IPS-18a (cell line): ENCODE measurements at regions not wholly inside any gene's neighbourhood (a gene's known extent, or its start where the extent isn't known, plus 50 kb on each side); places are given as distances from the start of the nearest gene placed in this dataset.
A peak's percentile ranks its signal among the peaks of the same experiment; 100 is the strongest.

ENCODE experiments used
- H3K27ac ChIP-seq: one replicate; pipeline ENCODE4 v1.5.1; 2013; ENCODE audit warnings: low read length
- H3K27me3 ChIP-seq: one replicate; pipeline ENCODE4 v1.6.1; 2013; ENCODE audit warnings: mild to moderate bottlenecking, low read length; ENCODE audit not compliant: control insufficient read depth, insufficient read depth
- H3K36me3 ChIP-seq: one replicate; pipeline ENCODE4 v1.6.1; 2013; ENCODE audit warnings: low read depth, low read length; ENCODE audit not compliant: control insufficient read depth
- H3K4me1 ChIP-seq: one replicate; pipeline ENCODE4 v1.6.1; 2013; ENCODE audit warnings: low read depth, low read length; ENCODE audit not compliant: control insufficient read depth
- H3K4me3 ChIP-seq: one replicate; pipeline ENCODE4 v1.5.1; 2013; ENCODE audit warnings: low read length
- H3K9ac ChIP-seq: one replicate; pipeline ENCODE4 v1.6.1; 2013; ENCODE audit warnings: mild to moderate bottlenecking, low read length, moderate library complexity
- H3K9me3 ChIP-seq: one replicate; pipeline ENCODE4 v1.6.1; 2013; ENCODE audit warnings: low read depth, low read length; ENCODE audit not compliant: control insufficient read depth

- H3K9ac ChIP-seq, result no peak overlapping the region
Observed at GRCh38 chr14:61928300-61928699, 166.1 kb downstream of the SNAPC1 start.

GRCh38 chr14:61928701-61929100 is 166.5 kb downstream of the SNAPC1 start:
- no peak overlapping the region for H3K9ac ChIP-seq
- H3K27me3 ChIP-seq, result no peaks in the 10 kb centered on the region
- H3K4me1 ChIP-seq, result peaks cover 38% of the 10 kb centered on the region
- H3K9me3 ChIP-seq, result no peaks in the 10 kb centered on the region
- no peak overlapping the region for H3K27ac ChIP-seq
- no peaks in the 10 kb centered on the region for H3K36me3 ChIP-seq
- no peak overlapping the region for H3K4me3 ChIP-seq

More at GRCh38 chr14:61928300-61928699, 166.1 kb downstream of the SNAPC1 start:
- Histone ChIP-seq H3K4me1 (peaks cover 38% of the 10 kb centered on the region), H3K36me3 (no peaks in the 10 kb centered on the region), H3K9me3 (no peaks in the 10 kb centered on the region), H3K27me3 (no peaks in the 10 kb centered on the region), H3K27ac (no peak overlapping the region), H3K4me3 (no peak overlapping the region)

- Histone ChIP-seq H3K27ac (no peak overlapping the region), H3K9ac (no peak overlapping the region), H3K27me3 (no peaks in the 10 kb centered on the region), H3K9me3 (no peaks in the 10 kb centered on the region), H3K4me3 (no peak overlapping the region), H3K4me1 (peaks cover 38% of the 10 kb centered on the region), H3K36me3 (no peaks in the 10 kb centered on the region)
Observed at GRCh38 chr14:61929651-61930050, 167.4 kb downstream of the SNAPC1 start.

GRCh38 chr14:61930101-61930857 is 168.1 kb downstream of the SNAPC1 start:
- Histone ChIP-seq H3K9ac (no peak overlapping the region), H3K27me3 (no peaks in the 10 kb centered on the region), H3K36me3 (no peaks in the 10 kb centered on the region), H3K4me1 (peaks cover 38% of the 10 kb centered on the region), H3K27ac (no peak overlapping the region), H3K4me3 (peak overlapping the region; percentile 10), H3K9me3 (no peaks in the 10 kb centered on the region)

- Histone ChIP-seq H3K27me3 (no peaks in the 10 kb centered on the region), H3K9ac (no peak overlapping the region), H3K9me3 (no peaks in the 10 kb centered on the region), H3K27ac (no peak overlapping the region), H3K4me1 (peaks cover 24% of the 10 kb centered on the region), H3K4me3 (no peak overlapping the region), H3K36me3 (no peaks in the 10 kb centered on the region)
Observed at GRCh38 chr14:61932974-61933373, 170.8 kb downstream of the SNAPC1 start.

GRCh38 chr14:61934385-61934784 is 172.2 kb downstream of the SNAPC1 start:
- peaks cover 16% of the 10 kb centered on the region for H3K4me1 ChIP-seq
- no peak overlapping the region for H3K9ac ChIP-seq
- no peak overlapping the region for H3K4me3 ChIP-seq
- H3K9me3 ChIP-seq, result no peaks in the 10 kb centered on the region
- H3K27me3 ChIP-seq, result no peaks in the 10 kb centered on the region
- H3K36me3 ChIP-seq, result no peaks in the 10 kb centered on the region
- H3K27ac ChIP-seq, result no peak overlapping the region

GRCh38 chr14:61939776-61940175 is 177.6 kb downstream of the SNAPC1 start:
- H3K9me3 ChIP-seq, result no peaks in the 10 kb centered on the region
- H3K4me3 ChIP-seq, result no peak overlapping the region
- no peaks in the 10 kb centered on the region for H3K36me3 ChIP-seq
- no peaks in the 10 kb centered on the region for H3K4me1 ChIP-seq
- no peak overlapping the region for H3K9ac ChIP-seq
- no peak overlapping the region for H3K27ac ChIP-seq
- no peaks in the 10 kb centered on the region for H3K27me3 ChIP-seq

GRCh38 chr14:61940666-61941420 is 178.6 kb downstream of the SNAPC1 start:
- no peak overlapping the region for H3K27ac ChIP-seq

GRCh38 chr14:61941421-61942150 is 179.4 kb downstream of the SNAPC1 start:
- Histone ChIP-seq H3K36me3 (no peaks in the 10 kb centered on the region), H3K9me3 (no peaks in the 10 kb centered on the region), H3K27ac (no peak overlapping the region), H3K4me1 (no peaks in the 10 kb centered on the region), H3K27me3 (no peaks in the 10 kb centered on the region), H3K4me3 (no peak overlapping the region), H3K9ac (no peak overlapping the region)

More at GRCh38 chr14:61940666-61941420, 178.6 kb downstream of the SNAPC1 start:
- H3K36me3 ChIP-seq, result no peaks in the 10 kb centered on the region
- H3K4me1 ChIP-seq, result no peaks in the 10 kb centered on the region
- no peaks in the 10 kb centered on the region for H3K9me3 ChIP-seq
- H3K4me3 ChIP-seq, result no peak overlapping the region
- H3K27me3 ChIP-seq, result no peaks in the 10 kb centered on the region
- H3K9ac ChIP-seq, result no peak overlapping the region

GRCh38 chr14:61948376-61948775 is 186.2 kb downstream of the SNAPC1 start:
- Histone ChIP-seq H3K36me3 (no peaks in the 10 kb centered on the region), H3K27me3 (no peaks in the 10 kb centered on the region), H3K9ac (no peak overlapping the region), H3K4me1 (no peaks in the 10 kb centered on the region), H3K9me3 (no peaks in the 10 kb centered on the region), H3K27ac (no peak overlapping the region), H3K4me3 (no peak overlapping the region)

- Histone ChIP-seq H3K36me3 (no peaks in the 10 kb centered on the region), H3K27me3 (no peaks in the 10 kb centered on the region), H3K9ac (no peak overlapping the region), H3K4me3 (no peak overlapping the region), H3K27ac (no peak overlapping the region), H3K4me1 (no peaks in the 10 kb centered on the region), H3K9me3 (no peaks in the 10 kb centered on the region)
Observed at GRCh38 chr14:61950340-61950739, 188.1 kb downstream of the SNAPC1 start.
